A549 (cell line): ENCODE measurements at regions not wholly inside any gene's neighbourhood (a gene's known extent, or its start where the extent isn't known, plus 50 kb on each side); places are given as distances from the start of the nearest gene placed in this dataset.

Experiments
- ATAC-seq, 2 experiments: fragments of 200-7000 bp in 1 of 2; fragments of >200 bp in 1 of 2; cut with Nextera tagmentation in 1 of 2; cut with Tn5 transposase in 1 of 2; 3 replicates each; pipeline versions ENCODE4 v1.8.0 to v1.9.1; 2018 to 2020; ENCODE audit warnings: mild to moderate bottlenecking in 1 of 2, moderate library complexity in 1 of 2
- CTCF ChIA-PET: fragments of 300-600 bp; sonication (Branson Sonifier 250); formaldehyde crosslinking; extraction: SDS; loops from one replicate; lab custom pipeline; 2021; ENCODE audit warnings: antibody characterized with exemption, inconsistent platforms; lab: Yijun Ruan, JAX
- POLR2A ChIA-PET: fragments of 350-600 bp; formaldehyde crosslinking; extraction: SDS; loops from one replicate; lab custom pipeline; 2021; ENCODE audit warnings: antibody characterized with exemption, inconsistent platforms; lab: Yijun Ruan, JAX
- DNase-seq, 2 experiments: peaks; one replicate each; pipeline versions ENCODE4 v3.0.0 to v3.0.0-alpha.2; 2011 to 2016; ENCODE audit warnings: low read depth in 1 of 2, low spot score in 1 of 2
- FAIRE-seq: peaks from 2 replicates; lab custom pipeline; 2011; peaks lifted over from hg19 to GRCh38; lab: Jason Lieb, UNC
- H3K27ac ChIP-seq, 2 experiments: fragments of >200 bp; sonication (Bioruptor Twin); formaldehyde crosslinking; 3 replicates each; pipeline ENCODE4 v1.5.1; 2016 to 2017
- H3K4me1 ChIP-seq: fragments of >200 bp; sonication (Bioruptor Twin); formaldehyde crosslinking; 3 replicates; pipeline ENCODE4 v1.6.1; 2016
- H3K4me2 ChIP-seq: fragments of >200 bp; sonication (Bioruptor Twin); formaldehyde crosslinking; 3 replicates; pipeline ENCODE4 v1.6.1; 2016
- H3K4me3 ChIP-seq: fragments of >200 bp; sonication (Bioruptor Twin); formaldehyde crosslinking; 3 replicates; pipeline ENCODE4 v1.5.1; 2016
- H3K9me3 ChIP-seq: fragments of >200 bp; sonication (Bioruptor Twin); formaldehyde crosslinking; 3 replicates; pipeline ENCODE4 v1.6.1; 2016
- ATOH8 ChIP-seq: fragments of 250-450 bp; sonication (Bioruptor Pico); IDR thresholded peaks from 2 replicates; pipeline ENCODE4 v1.5.0; 2020; ENCODE audit warnings: low read depth, mild to moderate bottlenecking, moderate library complexity
- BCL3 ChIP-seq: fragments of >200 bp; sonication (Bioruptor Twin); formaldehyde crosslinking; IDR thresholded peaks from 3 replicates; pipeline ENCODE4 v1.6.1; 2016
- CBX2 ChIP-seq: fragments of 200-600 bp; sonication (generic); IDR thresholded peaks from 2 replicates; pipeline ENCODE4 v1.6.1; 2016; ENCODE audit warnings: low read depth, mild to moderate bottlenecking, borderline replicate concordance
- CHD2 ChIP-seq: fragments of 150-350 bp; IDR thresholded peaks from 2 replicates; pipeline ENCODE4 v1.6.1; 2014; ENCODE audit warnings: low read length; ENCODE audit not compliant: partially characterized antibody
- CHD4 ChIP-seq: fragments of 200-600 bp; sonication (generic); IDR thresholded peaks from 2 replicates; pipeline ENCODE4 v1.6.1; 2016; ENCODE audit warnings: antibody characterized with exemption, mild to moderate bottlenecking, borderline replicate concordance
- E2F6 ChIP-seq: IDR thresholded peaks from 2 replicates; pipeline ENCODE4 v1.6.1; 2012; ENCODE audit warnings: low read depth, borderline replicate concordance
- EHMT2 ChIP-seq: fragments of 200-600 bp; sonication (generic); IDR thresholded peaks from 2 replicates; pipeline ENCODE4 v1.6.1; 2016; ENCODE audit warnings: antibody characterized with exemption, low read depth, mild to moderate bottlenecking, moderate library complexity
- ESRRA ChIP-seq: fragments of 150-350 bp; IDR thresholded peaks from 2 replicates; pipeline ENCODE4 v1.6.1; 2014; ENCODE audit warnings: mild to moderate bottlenecking, low read length, borderline replicate concordance
- FOSL2 ChIP-seq, 2 experiments: fragments of 450-650 bp in 1 of 2; fragments of >200 bp in 1 of 2; sonication (Bioruptor Twin) in 1 of 2; formaldehyde crosslinking; IDR thresholded peaks; 2 replicates each; pipeline versions ENCODE4 v1.5.0 to v1.6.1; 2016 to 2020; ENCODE audit warnings: mild to moderate bottlenecking in 1 of 2, moderate library complexity in 1 of 2
- FOXS1 ChIP-seq: fragments of 250-450 bp; sonication (Bioruptor Pico); IDR thresholded peaks from 2 replicates; pipeline ENCODE4 v1.5.0; 2020; ENCODE audit warnings: mild to moderate bottlenecking, moderate library complexity
- HOXA7 ChIP-seq: fragments of 250-450 bp; sonication (Bioruptor Pico); IDR thresholded peaks from 2 replicates; pipeline ENCODE4 v1.5.0; 2020; ENCODE audit warnings: mild to moderate bottlenecking, moderate library complexity
- HOXB13 ChIP-seq: fragments of 250-450 bp; sonication (Bioruptor Pico); IDR thresholded peaks from 2 replicates; pipeline ENCODE4 v1.5.0; 2020; ENCODE audit warnings: low read depth, mild to moderate bottlenecking, moderate library complexity
- HOXB5 ChIP-seq: fragments of 250-450 bp; sonication (Bioruptor Pico); IDR thresholded peaks from 2 replicates; pipeline ENCODE4 v1.5.0; 2020; ENCODE audit warnings: mild to moderate bottlenecking, moderate library complexity
- JUNB ChIP-seq: fragments of >200 bp; sonication (Bioruptor Twin); formaldehyde crosslinking; IDR thresholded peaks from 2 replicates; pipeline ENCODE4 v1.6.1; 2016
- KDM1A ChIP-seq: fragments of 200-600 bp; sonication (generic); IDR thresholded peaks from 2 replicates; pipeline ENCODE4 v1.6.1; 2016; ENCODE audit warnings: low read depth, mild to moderate bottlenecking
- NFE2L2 ChIP-seq: fragments of 150-350 bp; conservative IDR thresholded peaks from 2 replicates; pipeline ENCODE4 v1.6.1; 2014; ENCODE audit warnings: low read length
- NR3C1 ChIP-seq: fragments of >200 bp; sonication (Bioruptor Twin); formaldehyde crosslinking; IDR thresholded peaks from 3 replicates; pipeline ENCODE4 v1.6.1; 2017
- PHF8 ChIP-seq: fragments of 200-600 bp; sonication (generic); IDR thresholded peaks from 2 replicates; pipeline ENCODE4 v1.6.1; 2016; ENCODE audit warnings: low read depth, mild to moderate bottlenecking, antibody characterized with exemption, moderate library complexity, borderline replicate concordance
- POLR2AphosphoS2 ChIP-seq: conservative IDR thresholded peaks from 2 replicates; pipeline ENCODE4 v1.6.1; 2012; ENCODE audit warnings: low read length, improper control_type of control experiment, inconsistent platforms
- RAD21 ChIP-seq, 2 experiments: fragments of >200 bp in 1 of 2; sonication (Bioruptor Twin) in 1 of 2; formaldehyde crosslinking in 1 of 2; IDR thresholded peaks in 1 of 2; conservative IDR thresholded peaks in 1 of 2; 2 replicates in 1 of 2; 3 replicates in 1 of 2; pipeline ENCODE4 v1.6.1; 2012 to 2018; ENCODE audit warnings: inconsistent platforms in 1 of 2
- ZFP36 ChIP-seq: fragments of 450-650 bp; IDR thresholded peaks from 2 replicates; pipeline ENCODE4 v1.6.1; 2014; ENCODE audit warnings: borderline replicate concordance; ENCODE audit not compliant: partially characterized antibody
- ZSCAN20 ChIP-seq: fragments of 250-450 bp; sonication (Bioruptor Pico); IDR thresholded peaks from 2 replicates; pipeline ENCODE4 v1.8.0; 2022; ENCODE audit warnings: mild to moderate bottlenecking, moderate library complexity
- WGBS: methylation state at CpG from one replicate; pipeline ENCODE4 v1.1.6; 2017; ENCODE audit errors: missing lambda C conversion rate; 5-methylcytosine and 5-hydroxymethylcytosine counted together
- TF ChIP-seq, protein P1 (sequence below): fragments of 450-650 bp; IDR thresholded peaks from 2 replicates; pipeline ENCODE4 v1.6.1; 2014; ENCODE audit warnings: antibody characterized with exemption

- no peak for ATAC-seq
- H3K9me3 ChIP-seq: 0 out of 3 replicates have a peak, but pooled peaks cover 3% of the 10 kb centered on the region
- TF ChIP-seq KDM1A (no peak), FOXS1 (CRISPR knock-in tag) (no peak)
- TF ChIP-seq, all 56 proteins: peak for 0
- no peak for FAIRE-seq
- ChIA-PET POLR2A (no interaction called here), CTCF (no interaction called here)
- H3K27ac ChIP-seq: no peak overlapping the region
- no peak overlapping the region for H3K4me3 ChIP-seq
- 55% methylated on average over 2 of the region's 2 CpGs for WGBS
- H3K4me2 ChIP-seq: no peak overlapping the region
- no peak for DNase-seq
- no peaks in the 10 kb centered on the region for H3K4me1 ChIP-seq
Observed at GRCh38 chr7:46848944-46849343, 733.0 kb downstream of the TNS3 start.

DNA sequence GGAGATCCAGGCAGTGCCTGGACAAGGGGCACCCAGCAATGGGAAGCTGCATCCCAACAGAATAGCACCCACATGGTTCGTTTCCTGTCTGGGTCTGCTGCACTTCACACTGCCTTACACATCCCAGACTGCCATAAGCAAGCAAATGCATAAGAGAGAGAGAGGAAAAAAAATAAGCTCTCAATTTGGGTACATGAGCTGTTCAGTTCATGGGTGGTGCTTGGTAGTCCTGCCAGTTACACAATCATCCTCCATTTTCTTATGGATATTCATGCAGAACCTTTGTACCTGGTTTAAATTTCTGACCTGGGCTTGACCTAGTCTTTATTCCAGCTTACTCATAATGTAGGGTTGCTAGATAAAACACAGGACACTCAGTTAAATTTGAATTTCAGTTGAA lies 733.6 kb downstream of the TNS3 start:
- TF ChIP-seq EHMT2 (no peak), PHF8 (no peak), FOSL2 (IDR thresholded peaks at IDR 0.05) (no peak), FOSL2 (CRISPR knock-in tag; IDR thresholded peaks at IDR 0.05) (no peak), CHD4 (no peak), ESRRA (no peak)
- DNase-seq (no peak), ATAC-seq (no peak), FAIRE-seq (no peak)
- no peak overlapping the region for H3K27ac ChIP-seq
- 0 out of 3 replicates have a peak, but pooled peaks cover 3% of the 10 kb centered on the region for H3K9me3 ChIP-seq
- no peak overlapping the region for H3K4me2 ChIP-seq
- ChIA-PET CTCF (no interaction called here), POLR2A (no interaction called here)
- WGBS: 10% methylated on average over 1 of the region's 1 CpG
- H3K4me3 ChIP-seq: no peak overlapping the region
- H3K4me1 ChIP-seq: no peaks in the 10 kb centered on the region

GRCh38 chr7:46847126-46847525 lies 734.8 kb downstream of the TNS3 start:
- 40% methylated on average over 3 of the region's 3 CpGs for WGBS
- FAIRE-seq (no peak), DNase-seq (no peak), ATAC-seq (no peak)
- Histone ChIP-seq H3K27ac (no peak overlapping the region), H3K9me3 (0 out of 3 replicates have a peak, but pooled peaks cover 3% of the 10 kb centered on the region), H3K4me2 (no peak overlapping the region), H3K4me3 (no peak overlapping the region), H3K4me1 (no peaks in the 10 kb centered on the region)
- POLR2A ChIA-PET: no interaction called here
- TF ChIP-seq NR3C1 (no peak), BCL3 (no peak), ZSCAN20 (no peak), HOXA7 (CRISPR knock-in tag) (no peak), POLR2AphosphoS2 (no peak), FOXS1 (CRISPR knock-in tag) (no peak), RAD21 (conservative IDR thresholded peaks at IDR 0.05 in 1 of 2, IDR thresholded peaks at IDR 0.05 in 1 of 2) (no peak), NFE2L2 (no peak), CHD2 (no peak), ZFP36 (no peak), ESRRA (no peak), HOXB5 (CRISPR knock-in tag) (no peak), HOXB13 (CRISPR knock-in tag) (no peak), CBX2 (no peak), ATOH8 (no peak), E2F6 (no peak), JUNB (no peak)
- TF ChIP-seq, protein P1, sequence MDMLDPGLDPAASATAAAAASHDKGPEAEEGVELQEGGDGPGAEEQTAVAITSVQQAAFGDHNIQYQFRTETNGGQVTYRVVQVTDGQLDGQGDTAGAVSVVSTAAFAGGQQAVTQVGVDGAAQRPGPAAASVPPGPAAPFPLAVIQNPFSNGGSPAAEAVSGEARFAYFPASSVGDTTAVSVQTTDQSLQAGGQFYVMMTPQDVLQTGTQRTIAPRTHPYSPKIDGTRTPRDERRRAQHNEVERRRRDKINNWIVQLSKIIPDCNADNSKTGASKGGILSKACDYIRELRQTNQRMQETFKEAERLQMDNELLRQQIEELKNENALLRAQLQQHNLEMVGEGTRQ: no peak
- CTCF ChIA-PET: no interaction called here
